Mesenchymal stem cell (in vitro differentiated cells and primary cell): ENCODE measurements at regions not wholly inside any gene's neighbourhood (a gene's known extent, or its start where the extent isn't known, plus 50 kb on each side); places are given as distances from the start of the nearest gene placed in this dataset.

Source experiments
- DNase-seq: peaks from one replicate; pipeline ENCODE4 v3.0.0-alpha.2; 2013
- H2AFZ ChIP-seq: one replicate; pipeline ENCODE4 v1.6.1; 2013; ENCODE audit warnings: low read depth, mild to moderate bottlenecking, control low read depth, inconsistent platforms, low read length, moderate library complexity
- H2AK5ac ChIP-seq: 2 replicates; pipeline ENCODE4 v1.6.1; 2013; ENCODE audit warnings: low read length, moderate library complexity, mild to moderate bottlenecking, inconsistent platforms; ENCODE audit not compliant: severe bottlenecking
- H2BK120ac ChIP-seq: one replicate; pipeline ENCODE4 v1.6.1; 2013; ENCODE audit warnings: low read depth, mild to moderate bottlenecking, inconsistent platforms, low read length, moderate library complexity
- H2BK12ac ChIP-seq, 2 experiments: one replicate each; pipeline ENCODE4 v1.6.1; 2013; ENCODE audit warnings: inconsistent platforms in 2 of 2, low read length in 2 of 2, mild to moderate bottlenecking in 2 of 2, moderate library complexity in 2 of 2, control low read depth in 1 of 2
- H2BK15ac ChIP-seq: one replicate; pipeline ENCODE4 v1.6.1; 2013; ENCODE audit warnings: mild to moderate bottlenecking, low read depth, inconsistent platforms; ENCODE audit not compliant: poor library complexity, severe bottlenecking
- H2BK5ac ChIP-seq: 2 replicates; pipeline ENCODE4 v1.6.1; 2013; ENCODE audit warnings: low read depth, mild to moderate bottlenecking, low read length, control low read depth, inconsistent platforms; ENCODE audit not compliant: poor library complexity, severe bottlenecking
- H3K14ac ChIP-seq, 2 experiments: one replicate each; pipeline ENCODE4 v1.6.1; 2013; ENCODE audit warnings: inconsistent platforms in 2 of 2, low read length in 2 of 2, control low read depth in 1 of 2, mild to moderate bottlenecking in 1 of 2, moderate library complexity in 1 of 2
- H3K18ac ChIP-seq, 2 experiments: one replicate each; pipeline ENCODE4 v1.6.1; 2013; ENCODE audit warnings: inconsistent platforms in 2 of 2, low read length in 2 of 2, control low read depth in 1 of 2, low read depth in 1 of 2, mild to moderate bottlenecking in 1 of 2
- H3K23ac ChIP-seq, 2 experiments: one replicate each; pipeline ENCODE4 v1.6.1; 2013; ENCODE audit warnings: inconsistent platforms in 2 of 2, low read length in 2 of 2, mild to moderate bottlenecking in 2 of 2, moderate library complexity in 2 of 2, control low read depth in 1 of 2
- H3K27ac ChIP-seq: 2 replicates; pipeline ENCODE4 v1.5.1; 2013; ENCODE audit warnings: mild to moderate bottlenecking, moderate library complexity, low read length, control low read depth, inconsistent platforms; ENCODE audit not compliant: poor library complexity, severe bottlenecking
- H3K27me3 ChIP-seq, 2 experiments: 2 replicates each; pipeline versions ENCODE4 v1.6.1 to v1.7.0; 2013; ENCODE audit warnings: low read length in 2 of 2, mild to moderate bottlenecking in 2 of 2, moderate library complexity in 2 of 2, control low read depth in 1 of 2, inconsistent platforms in 1 of 2; ENCODE audit not compliant: control insufficient read depth in 1 of 2, insufficient read depth in 1 of 2
- H3K36me3 ChIP-seq, 2 experiments: 2 replicates each; pipeline versions ENCODE4 v1.6.1 to v1.7.0; 2013; ENCODE audit warnings: low read length in 2 of 2, control low read depth in 1 of 2, inconsistent platforms in 1 of 2, low read depth in 1 of 2, mild to moderate bottlenecking in 1 of 2; ENCODE audit not compliant: insufficient read depth in 2 of 2, control insufficient read depth in 1 of 2
- H3K4ac ChIP-seq, 2 experiments: one replicate each; pipeline ENCODE4 v1.6.1; 2013; ENCODE audit warnings: inconsistent platforms in 2 of 2, low read length in 2 of 2, mild to moderate bottlenecking in 2 of 2, moderate library complexity in 2 of 2, control low read depth in 1 of 2, low read depth in 1 of 2
- H3K4me1 ChIP-seq: 2 replicates; pipeline ENCODE4 v1.6.1; 2013; ENCODE audit warnings: low read depth, low read length, control low read depth; ENCODE audit not compliant: control insufficient read depth, insufficient read depth
- H3K4me2 ChIP-seq: 2 replicates; pipeline ENCODE4 v1.6.1; 2013; ENCODE audit warnings: low read length, mild to moderate bottlenecking, inconsistent platforms; ENCODE audit not compliant: poor library complexity, severe bottlenecking
- H3K4me3 ChIP-seq, 2 experiments: 2 replicates each; pipeline versions ENCODE4 v1.5.1 to v1.7.0; 2013; ENCODE audit warnings: low read length in 2 of 2, mild to moderate bottlenecking in 2 of 2, control low read depth in 1 of 2, low read depth in 1 of 2; ENCODE audit not compliant: insufficient read depth in 1 of 2
- H3K79me1 ChIP-seq: replicated peaks from 2 replicates; pipeline ENCODE4 v1.6.1; 2013; ENCODE audit warnings: mild to moderate bottlenecking, control low read depth, low read length, inconsistent platforms; ENCODE audit not compliant: poor library complexity, severe bottlenecking
- H3K9ac ChIP-seq: 2 replicates; pipeline ENCODE4 v1.7.0; 2013; ENCODE audit warnings: mild to moderate bottlenecking, low read length, moderate library complexity
- H3K9me3 ChIP-seq: 2 replicates; pipeline ENCODE4 v1.7.0; 2013; ENCODE audit warnings: mild to moderate bottlenecking, low read length; ENCODE audit not compliant: control insufficient read depth
- H4K8ac ChIP-seq: one replicate; pipeline ENCODE4 v1.6.1; 2013; ENCODE audit warnings: inconsistent platforms, mild to moderate bottlenecking, low read length, moderate library complexity
- H4K91ac ChIP-seq: one replicate; pipeline ENCODE4 v1.6.1; 2013; ENCODE audit warnings: mild to moderate bottlenecking, low read length, inconsistent platforms
- WGBS: methylation state at CpG from one replicate; pipeline ENCODE4 v1.1.7; 2013; ENCODE audit warnings: mixed read lengths; 5-methylcytosine and 5-hydroxymethylcytosine counted together

GRCh38 chr4:96312046-96312685 lies 472.3 kb downstream of the PDHA2 start:
- Histone ChIP-seq H3K4me2 (no peak overlapping the region), H4K8ac (no peak overlapping the region), H3K27ac (no peak overlapping the region), H3K27me3 (no peaks in the 10 kb centered on the region), H2BK15ac (no peak overlapping the region), H3K4me1 (no peaks in the 10 kb centered on the region), H3K9ac (peak overlapping the region; percentile 13), H3K23ac (no peak overlapping the region), H3K4ac (no peak overlapping the region), H3K9me3 (peaks cover 9% of the 10 kb centered on the region), H2AK5ac (no peak overlapping the region), H3K79me1 (no peaks in the 10 kb centered on the region), H3K14ac (no peak overlapping the region), H3K18ac (no peak overlapping the region), H2BK12ac (no peak overlapping the region), H2BK5ac (no peak overlapping the region), H4K91ac (no peak overlapping the region), H2BK120ac (no peak overlapping the region), H2AFZ (no peak overlapping the region), H3K4me3 (peak overlapping the region in 1 of 2 experiments; percentile 56), H3K36me3 (no peaks in the 10 kb centered on the region)
- no peak for DNase-seq
- 95% methylated on average over 4 of the region's 4 CpGs for WGBS

DNA sequence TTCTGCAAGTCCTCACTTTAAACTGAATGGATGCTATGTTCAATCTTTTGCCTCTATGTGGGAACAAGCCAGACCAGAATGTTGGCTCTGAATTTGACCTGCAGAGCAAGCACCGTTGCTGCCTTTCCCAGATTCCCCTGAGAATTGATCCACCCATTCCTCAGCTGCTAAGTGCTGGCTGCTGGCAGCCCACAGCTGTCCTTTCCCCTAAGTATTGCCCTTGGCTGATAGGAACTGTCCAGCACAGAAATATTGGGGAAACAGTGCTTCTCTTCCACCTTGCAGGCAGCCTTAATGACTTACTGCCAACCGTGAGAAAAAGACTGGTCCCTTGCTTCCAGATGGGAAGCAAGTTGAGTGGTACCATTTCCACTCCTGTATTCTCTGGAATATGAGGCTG lies 475.9 kb downstream of the PDHA2 start:
- Histone ChIP-seq H3K23ac (peak overlapping the region in 1 of 2 experiments; percentile 72), H3K9me3 (no peaks in the 10 kb centered on the region), H3K79me1 (no peaks in the 10 kb centered on the region), H2BK12ac (no peak overlapping the region), H3K4me2 (no peak overlapping the region), H3K27ac (no peak overlapping the region), H3K9ac (no peak overlapping the region), H4K8ac (no peak overlapping the region), H3K4ac (no peak overlapping the region), H3K14ac (no peak overlapping the region), H3K18ac (no peak overlapping the region), H2AFZ (no peak overlapping the region), H2BK15ac (no peak overlapping the region), H3K4me3 (no peak overlapping the region), H3K27me3 (no peaks in the 10 kb centered on the region), H3K4me1 (no peaks in the 10 kb centered on the region), H2BK5ac (no peak overlapping the region), H2AK5ac (no peak overlapping the region), H4K91ac (no peak overlapping the region), H2BK120ac (no peak overlapping the region), H3K36me3 (no peaks in the 10 kb centered on the region)
- 55% methylated on average over 2 of the region's 2 CpGs for WGBS
- DNase-seq = peak; percentile 2

DNA sequence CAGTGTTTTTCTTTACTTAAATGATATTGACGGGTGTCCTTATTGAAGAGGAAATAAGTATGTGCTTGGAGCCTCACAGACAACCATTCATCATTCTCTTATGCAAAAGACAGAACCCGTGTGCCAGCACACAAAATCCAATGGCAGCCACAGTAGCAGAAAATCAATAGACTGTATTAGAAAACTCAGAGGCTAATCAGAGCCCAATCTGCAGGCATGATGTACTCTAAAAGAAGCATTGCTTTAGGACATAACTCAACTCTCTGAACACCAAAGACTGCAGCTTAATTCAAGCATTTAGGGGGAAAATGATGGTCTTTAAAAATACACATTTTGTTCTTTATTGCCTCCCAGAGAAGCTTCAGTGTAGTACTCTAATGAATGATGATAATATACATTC lies 476.9 kb downstream of the PDHA2 start:
- no peaks in the 10 kb centered on the region for H3K27me3 ChIP-seq
- no peak overlapping the region for H2BK12ac ChIP-seq
- no peak overlapping the region for H3K18ac ChIP-seq
- H2AK5ac ChIP-seq = no peak overlapping the region
- no peak overlapping the region for H3K14ac ChIP-seq
- no peak overlapping the region for H3K23ac ChIP-seq
- no peak overlapping the region for H2BK120ac ChIP-seq
- no peak overlapping the region for H2AFZ ChIP-seq
- no peak overlapping the region for H3K9ac ChIP-seq
- H3K4me1 ChIP-seq = no peaks in the 10 kb centered on the region
- H3K4ac ChIP-seq = no peak overlapping the region
- no peak overlapping the region for H3K4me2 ChIP-seq
- H3K79me1 ChIP-seq = no peaks in the 10 kb centered on the region
- H3K4me3 ChIP-seq = no peak overlapping the region
- H2BK5ac ChIP-seq = no peak overlapping the region
- H3K36me3 ChIP-seq = no peaks in the 10 kb centered on the region
- no peak overlapping the region for H3K27ac ChIP-seq
- H3K9me3 ChIP-seq = no peaks in the 10 kb centered on the region
- 91% methylated on average over 1 of the region's 2 CpGs for WGBS
- no peak for DNase-seq
- H2BK15ac ChIP-seq = no peak overlapping the region
- no peak overlapping the region for H4K91ac ChIP-seq
- H4K8ac ChIP-seq = no peak overlapping the region

GRCh38 chr4:96317891-96318290 lies 478.0 kb downstream of the PDHA2 start:
- Histone ChIP-seq H4K91ac (no peak overlapping the region), H2BK15ac (no peak overlapping the region), H2BK12ac (no peak overlapping the region), H3K4me2 (no peak overlapping the region), H3K4me1 (no peaks in the 10 kb centered on the region), H2AFZ (no peak overlapping the region), H3K36me3 (no peaks in the 10 kb centered on the region), H3K9ac (no peak overlapping the region), H2AK5ac (no peak overlapping the region), H3K18ac (no peak overlapping the region), H3K27me3 (no peaks in the 10 kb centered on the region), H4K8ac (no peak overlapping the region), H2BK120ac (no peak overlapping the region), H3K4me3 (no peak overlapping the region), H3K27ac (no peak overlapping the region), H2BK5ac (no peak overlapping the region), H3K14ac (no peak overlapping the region), H3K23ac (no peak overlapping the region), H3K9me3 (no peaks in the 10 kb centered on the region), H3K4ac (no peak overlapping the region), H3K79me1 (no peaks in the 10 kb centered on the region)
- WGBS = 85% methylated on average over 3 of the region's 6 CpGs
- no peak for DNase-seq
